Stimulated activated naive B cell treated with anti-CD40 and anti-IgM and Interleukin-4, amounts not matched to agents 10 μg/mL and 1 μg/mL and 100 μg/mL, for 72 hours (primary cell): ENCODE measurements at regions not wholly inside any gene's neighbourhood (a gene's known extent, or its start where the extent isn't known, plus 50 kb on each side); places are given as distances from the start of the nearest gene placed in this dataset.

Source experiments
- ATAC-seq, 2 donors: fragments of 150-1000 bp; cut with Tn5 transposase; replicated peaks; 2 replicates each; pipeline ENCODE4 v1.10.0; 2021; ENCODE audit warnings: moderate library complexity in 1 of 2
- DNase-seq: peaks from one replicate; pipeline ENCODE4 v3.0.0; 2021
- H3K27ac Mint-ChIP-seq: one replicate; pipeline ENCODE4 v1.8.0; 2022; ENCODE audit warnings: mild to moderate bottlenecking, mixed read lengths
- H3K27me3 Mint-ChIP-seq, 2 donors: one replicate each; pipeline ENCODE4 v1.8.0; 2022; ENCODE audit warnings: mixed read lengths in 2 of 2
- H3K36me3 Mint-ChIP-seq, 2 donors: one replicate each; pipeline ENCODE4 v1.8.0; 2022; ENCODE audit warnings: mixed read lengths in 2 of 2, mild to moderate bottlenecking in 1 of 2
- H3K4me1 Mint-ChIP-seq, 2 donors: one replicate each; pipeline ENCODE4 v1.8.0; 2022; ENCODE audit warnings: mixed read lengths in 2 of 2, mild to moderate bottlenecking in 1 of 2
- H3K4me3 Mint-ChIP-seq, 2 donors: one replicate each; pipeline ENCODE4 v1.8.0; 2022; ENCODE audit warnings: mild to moderate bottlenecking in 2 of 2, mixed read lengths in 2 of 2, moderate library complexity in 1 of 2
- H3K9me3 Mint-ChIP-seq, 2 donors: one replicate each; pipeline ENCODE4 v1.8.0; 2022; ENCODE audit warnings: mixed read lengths in 2 of 2, mild to moderate bottlenecking in 1 of 2

DNA sequence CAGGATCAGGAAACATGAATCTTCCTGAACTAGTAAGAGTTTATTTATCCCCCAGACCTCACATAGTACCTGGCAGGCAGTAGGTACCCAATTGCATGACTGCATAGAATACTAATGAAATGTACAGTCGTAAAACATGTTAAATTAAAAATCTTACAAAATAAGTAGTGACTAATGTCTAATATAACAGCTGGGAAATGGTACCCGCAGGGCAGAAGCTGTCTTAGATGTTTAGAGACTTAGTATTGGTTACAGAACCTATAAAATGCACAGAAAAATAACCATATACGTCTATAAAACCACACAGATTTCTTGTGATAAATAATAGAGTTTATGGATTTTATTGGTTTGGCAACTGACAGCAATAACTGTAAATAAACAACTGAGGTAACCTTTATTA is 139.1 kb upstream of the GMDS start:
- Mint-ChIP-seq H3K27ac (no peak overlapping the region), H3K4me1 (peaks cover 0 to 2% of the 10 kb centered on the region in 2 donors), H3K27me3 (no peaks in the 10 kb centered on the region), H3K36me3 (peaks cover 0 to 17% of the 10 kb centered on the region in 2 donors), H3K4me3 (no peak overlapping the region), H3K9me3 (peaks cover 4 to 11% of the 10 kb centered on the region in 2 donors)
- ATAC-seq (no peak), DNase-seq (no peak)

DNA sequence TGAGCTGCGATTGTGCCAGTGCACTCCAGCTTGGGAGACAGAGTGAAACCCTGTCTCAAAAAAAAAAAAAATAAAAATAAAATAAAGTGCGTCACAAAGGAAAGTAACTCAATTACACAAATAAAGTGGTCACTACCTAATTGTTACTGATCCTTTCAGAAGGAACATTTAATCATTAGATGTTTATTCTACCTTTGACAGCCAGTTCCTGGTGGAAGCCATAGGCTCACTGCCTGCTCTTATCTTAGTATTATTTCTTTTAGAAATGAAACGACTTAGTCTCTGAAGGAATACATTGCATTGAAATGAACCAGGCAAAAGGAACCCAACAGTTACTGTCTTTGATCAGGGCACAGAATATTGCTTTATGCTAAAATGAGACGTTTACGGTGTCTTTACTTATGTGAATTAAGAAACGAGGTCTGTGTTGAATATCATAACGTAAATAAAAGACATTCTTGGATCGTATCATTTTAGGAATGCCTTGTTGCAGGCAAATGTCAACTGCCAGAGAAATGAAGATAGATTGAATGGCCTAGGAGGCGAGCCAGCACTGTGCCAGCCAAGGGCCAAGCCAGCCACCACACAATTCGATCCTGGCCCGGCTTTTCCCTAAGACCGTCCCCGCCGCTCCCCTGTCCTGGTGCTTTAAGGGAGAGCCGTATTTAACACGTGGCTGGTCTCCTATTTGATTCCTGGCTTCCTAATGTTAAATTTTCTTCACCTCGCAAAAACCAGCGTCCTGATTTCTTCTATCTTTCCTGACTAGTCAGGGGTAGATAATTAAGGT is 136.7 kb upstream of the GMDS start:
- no peak for DNase-seq
- H3K36me3 Mint-ChIP-seq, result peaks cover 0 to 7% of the 10 kb centered on the region in 2 donors
- no peaks in the 10 kb centered on the region for H3K27me3 Mint-ChIP-seq
- H3K27ac Mint-ChIP-seq, result no peak overlapping the region
- no peak overlapping the region for H3K4me3 Mint-ChIP-seq
- peaks cover 3 to 6% of the 10 kb centered on the region in 2 donors for H3K4me1 Mint-ChIP-seq
- peaks cover 2 to 5% of the 10 kb centered on the region in 2 donors for H3K9me3 Mint-ChIP-seq
- no peak for ATAC-seq

DNA sequence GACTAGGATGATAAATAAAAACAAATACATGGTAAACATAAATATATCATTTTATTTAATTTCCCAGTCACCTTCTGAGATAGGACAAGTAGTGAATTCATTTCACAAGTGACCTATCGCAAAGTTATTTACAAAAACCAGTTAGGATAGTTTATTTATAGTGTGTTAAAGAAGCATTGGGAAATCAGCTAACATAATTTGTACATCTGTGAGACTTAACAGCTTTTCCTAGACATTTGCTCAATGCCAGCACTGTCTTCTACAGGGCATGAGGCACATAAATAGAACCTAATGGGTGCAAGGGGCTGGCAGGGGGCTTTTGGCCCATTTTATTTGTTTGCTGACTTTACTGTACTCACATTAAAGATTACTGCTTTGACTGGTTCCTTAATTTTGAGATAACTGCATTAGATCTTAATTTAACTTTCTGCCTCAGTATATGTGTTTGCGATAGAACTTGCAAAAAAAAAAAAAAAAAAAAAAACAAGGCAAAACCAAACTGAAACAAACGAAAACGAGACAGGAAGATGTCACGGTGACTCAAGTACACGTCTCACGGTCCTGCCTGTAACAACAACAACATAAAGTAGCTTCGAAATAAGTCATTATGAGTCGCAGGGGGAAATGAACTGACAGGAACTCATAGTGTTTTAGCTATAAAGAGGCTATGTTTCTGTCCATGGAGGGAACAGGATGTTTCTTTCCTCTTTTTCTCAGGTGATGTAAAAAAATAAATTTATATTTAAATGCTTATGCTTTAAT is 133.7 kb upstream of the GMDS start:
- DNase-seq (no peak), ATAC-seq (no peak)
- H3K27me3 Mint-ChIP-seq, result no peaks in the 10 kb centered on the region
- H3K4me1 Mint-ChIP-seq, result peaks cover 3 to 6% of the 10 kb centered on the region in 2 donors
- no peak overlapping the region for H3K4me3 Mint-ChIP-seq
- H3K27ac Mint-ChIP-seq, result no peak overlapping the region
- peaks cover 4 to 6% of the 10 kb centered on the region in 2 donors for H3K36me3 Mint-ChIP-seq
- H3K9me3 Mint-ChIP-seq, result no peaks in the 10 kb centered on the region

DNA sequence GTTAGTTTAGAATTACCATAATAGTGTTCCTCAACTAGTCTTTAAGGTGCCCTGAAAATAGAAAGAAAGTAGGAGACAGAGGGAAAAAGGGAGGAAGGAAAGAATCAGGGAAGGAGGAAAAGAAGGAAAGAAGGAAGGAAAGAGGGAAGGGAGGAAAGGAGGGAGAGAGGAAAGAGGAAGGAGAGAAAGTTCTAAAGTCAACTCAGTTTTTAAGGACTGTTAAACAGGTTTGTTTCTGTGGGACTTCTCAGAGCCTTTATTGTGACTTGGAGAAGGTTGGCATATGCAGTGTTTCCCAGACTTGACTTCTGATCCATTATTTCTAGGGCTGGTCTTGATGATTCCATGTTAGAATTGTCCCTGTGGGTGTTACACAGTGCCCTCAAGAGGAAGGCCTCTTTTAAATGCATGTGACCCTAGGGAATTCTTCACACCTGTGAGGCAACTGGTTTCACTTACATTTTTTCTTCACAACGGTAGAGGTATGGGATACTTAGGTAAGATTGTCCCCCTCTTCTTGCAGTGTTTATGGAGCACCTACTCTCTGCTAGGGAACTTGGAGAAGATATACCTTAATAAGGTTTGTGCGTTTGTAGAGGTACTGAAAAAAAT is 132.7 kb upstream of the GMDS start:
- Mint-ChIP-seq H3K27ac (no peak overlapping the region), H3K9me3 (no peaks in the 10 kb centered on the region), H3K4me1 (peaks cover 3 to 6% of the 10 kb centered on the region in 2 donors), H3K27me3 (no peaks in the 10 kb centered on the region), H3K36me3 (peaks cover 4 to 6% of the 10 kb centered on the region in 2 donors), H3K4me3 (no peak overlapping the region)
- ATAC-seq (no peak), DNase-seq (no peak)

DNA sequence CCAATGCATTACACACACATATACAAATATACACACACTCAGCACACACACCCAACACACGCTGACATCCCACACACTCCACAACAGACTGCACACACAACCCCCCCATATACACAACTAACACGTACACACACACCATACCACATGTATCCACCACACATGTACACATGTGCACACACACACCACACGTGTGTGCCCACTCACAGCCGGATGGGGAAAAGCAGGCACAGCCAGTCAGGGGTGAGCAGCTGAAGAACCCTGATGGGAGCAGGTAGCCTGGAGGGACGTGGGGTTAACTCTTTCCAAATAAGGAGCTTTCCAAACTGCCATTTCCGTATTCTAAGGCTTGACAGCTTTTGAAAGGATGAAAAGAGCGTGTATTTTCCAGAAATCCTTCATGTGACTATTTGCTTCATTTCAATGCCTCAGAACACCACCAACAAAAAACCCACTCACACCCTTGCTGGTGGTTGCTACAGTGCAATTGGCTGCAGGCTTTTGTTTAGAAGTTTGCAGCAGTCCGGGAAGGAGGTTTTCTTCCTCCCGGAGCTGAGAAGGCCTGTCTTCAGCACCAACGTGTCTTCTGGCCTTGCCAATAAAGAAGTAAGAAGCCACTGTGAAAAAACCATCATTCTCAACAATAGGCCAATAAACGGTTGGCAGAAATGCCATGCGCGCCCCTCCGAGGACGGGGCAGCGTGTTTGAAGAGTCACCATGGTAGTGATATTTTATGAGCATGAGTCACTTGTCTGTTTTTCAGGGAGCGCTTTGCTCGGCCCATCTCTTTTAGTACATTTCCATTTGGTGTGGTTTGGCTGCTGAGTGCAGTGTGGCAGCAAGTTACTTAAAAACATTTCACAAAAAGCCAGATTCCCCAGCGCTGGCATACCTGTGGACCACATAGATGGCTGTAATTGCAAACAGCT is 131.3 kb upstream of the GMDS start:
- ATAC-seq (no peak), DNase-seq (no peak)
- peaks cover 3 to 6% of the 10 kb centered on the region in 2 donors for H3K4me1 Mint-ChIP-seq
- no peaks in the 10 kb centered on the region for H3K27me3 Mint-ChIP-seq
- H3K27ac Mint-ChIP-seq, result no peak overlapping the region
- H3K36me3 Mint-ChIP-seq, result peaks cover 4 to 6% of the 10 kb centered on the region in 2 donors
- no peak overlapping the region for H3K4me3 Mint-ChIP-seq
- no peaks in the 10 kb centered on the region for H3K9me3 Mint-ChIP-seq

DNA sequence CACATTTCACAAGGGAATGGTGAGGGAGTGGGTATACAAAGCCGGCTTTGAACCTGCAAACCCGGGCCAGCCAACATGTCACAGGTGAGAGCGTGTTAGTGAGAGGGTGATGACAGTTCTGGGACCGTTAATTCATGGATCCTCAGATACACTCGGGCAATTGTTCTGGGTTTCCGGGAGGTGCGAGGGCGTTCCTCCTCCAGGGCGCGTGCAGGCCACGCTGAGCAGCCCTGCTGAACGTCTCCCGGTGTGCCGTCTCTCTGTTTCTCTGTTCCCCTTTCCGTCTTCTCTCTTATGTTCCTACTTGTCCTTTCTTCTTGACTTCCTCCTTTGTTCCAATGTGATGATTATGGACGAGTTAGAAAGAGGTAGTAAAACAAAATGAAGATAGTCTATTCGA is 130.0 kb upstream of the GMDS start:
- no peak overlapping the region for H3K4me3 Mint-ChIP-seq
- H3K9me3 Mint-ChIP-seq, result no peaks in the 10 kb centered on the region
- no peaks in the 10 kb centered on the region for H3K27me3 Mint-ChIP-seq
- no peak overlapping the region for H3K27ac Mint-ChIP-seq
- H3K4me1 Mint-ChIP-seq, result peaks cover 3 to 6% of the 10 kb centered on the region in 2 donors
- peaks cover 4 to 6% of the 10 kb centered on the region in 2 donors for H3K36me3 Mint-ChIP-seq
- no peak for ATAC-seq
- DNase-seq, result no peak

DNA sequence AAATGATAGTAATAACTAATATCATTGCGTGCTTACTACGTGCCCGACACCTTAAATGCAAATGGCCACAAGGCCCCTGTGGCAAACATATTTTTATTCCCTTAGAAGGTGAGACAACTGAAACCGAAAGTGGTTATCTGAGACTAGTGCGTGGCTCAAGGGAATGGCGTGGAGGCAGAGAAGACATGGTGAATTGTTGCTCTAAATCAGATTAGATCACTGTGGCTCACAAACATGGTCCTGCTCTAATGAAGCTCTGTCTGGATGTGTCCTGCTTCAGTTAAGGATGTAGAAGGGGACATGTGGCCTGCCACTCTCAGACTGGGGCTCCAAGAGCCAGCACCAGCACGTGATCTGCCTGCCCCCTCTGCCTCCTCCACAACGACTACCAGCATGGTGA is 124.2 kb upstream of the GMDS start:
- DNase-seq (no peak), ATAC-seq (no peak)
- no peaks in the 10 kb centered on the region for H3K36me3 Mint-ChIP-seq
- no peaks in the 10 kb centered on the region for H3K4me1 Mint-ChIP-seq
- no peak overlapping the region for H3K4me3 Mint-ChIP-seq
- H3K27ac Mint-ChIP-seq, result no peak overlapping the region
- no peaks in the 10 kb centered on the region for H3K27me3 Mint-ChIP-seq
- H3K9me3 Mint-ChIP-seq, result no peaks in the 10 kb centered on the region

DNA sequence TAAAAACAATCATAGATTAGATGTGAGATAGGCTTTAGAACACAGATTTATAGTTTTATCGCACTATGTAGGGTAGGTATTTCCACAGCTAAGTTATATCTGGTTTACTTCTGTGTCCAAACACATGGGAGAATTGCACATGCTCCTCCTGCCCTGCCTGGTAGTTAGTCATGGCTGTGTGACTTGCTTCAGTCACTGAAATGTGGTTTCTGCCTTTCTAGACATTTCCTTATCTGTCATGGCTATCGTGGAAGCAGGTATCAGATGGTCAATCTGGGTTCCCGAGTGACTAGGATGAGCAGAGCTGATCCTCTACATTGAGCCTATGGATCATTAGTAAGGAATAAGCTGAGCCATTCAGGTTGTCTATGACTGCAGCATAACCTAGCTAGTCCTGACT is 117.8 kb upstream of the GMDS start:
- Mint-ChIP-seq H3K4me1 (peaks cover 0 to 1% of the 10 kb centered on the region in 2 donors), H3K27ac (no peak overlapping the region), H3K36me3 (peaks cover 11 to 26% of the 10 kb centered on the region in 2 donors), H3K9me3 (no peaks in the 10 kb centered on the region), H3K27me3 (no peaks in the 10 kb centered on the region), H3K4me3 (no peak overlapping the region)
- ATAC-seq, result no peak
- no peak for DNase-seq

DNA sequence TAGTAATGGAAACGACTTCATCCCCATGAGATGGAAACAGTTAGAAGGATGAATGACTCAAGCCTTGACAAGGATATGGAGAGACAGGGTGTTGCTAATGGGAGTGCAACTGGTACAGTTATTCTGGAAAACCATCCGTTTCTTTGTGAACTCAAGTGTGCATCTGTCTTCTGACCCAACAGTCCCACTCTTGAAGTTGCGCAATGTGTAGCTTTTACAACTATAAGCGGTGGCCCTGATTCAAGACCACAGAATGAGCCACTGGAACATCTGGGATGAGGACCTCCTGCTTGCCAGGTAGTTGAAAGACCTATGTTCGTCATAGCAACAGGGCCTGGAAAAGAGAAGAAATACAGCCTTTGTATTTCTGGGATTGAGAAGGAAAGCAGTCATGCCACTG is 115.8 kb upstream of the GMDS start:
- H3K4me3 Mint-ChIP-seq, result no peak overlapping the region
- H3K9me3 Mint-ChIP-seq, result no peaks in the 10 kb centered on the region
- H3K36me3 Mint-ChIP-seq, result peaks cover 12 to 27% of the 10 kb centered on the region in 2 donors
- H3K4me1 Mint-ChIP-seq, result peaks cover 0 to 1% of the 10 kb centered on the region in 2 donors
- DNase-seq (no peak), ATAC-seq (no peak)
- no peaks in the 10 kb centered on the region for H3K27me3 Mint-ChIP-seq
- H3K27ac Mint-ChIP-seq, result no peak overlapping the region

DNA sequence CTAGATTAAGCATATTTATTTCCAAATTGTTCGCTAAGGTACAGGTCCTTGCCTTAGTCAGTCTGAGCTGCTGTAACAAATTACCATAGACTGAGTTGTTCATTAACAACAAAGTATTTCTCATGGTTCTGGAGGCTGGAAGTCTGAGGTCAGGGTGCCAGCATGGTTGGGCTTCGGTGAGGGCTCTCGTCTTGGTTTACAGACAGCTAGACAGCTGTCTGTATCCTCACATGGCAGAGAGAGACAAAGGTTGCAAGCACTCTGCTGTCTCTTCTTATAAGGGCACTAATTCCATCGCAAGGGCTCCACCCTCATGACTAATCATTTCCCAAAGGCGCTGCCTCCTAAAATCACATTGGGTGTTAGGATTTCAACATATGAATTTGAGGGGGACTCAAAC is 115.3 kb upstream of the GMDS start:
- Mint-ChIP-seq H3K4me1 (peaks cover 0 to 1% of the 10 kb centered on the region in 2 donors), H3K4me3 (no peak overlapping the region), H3K9me3 (no peaks in the 10 kb centered on the region), H3K36me3 (peaks cover 12 to 27% of the 10 kb centered on the region in 2 donors), H3K27ac (no peak overlapping the region), H3K27me3 (no peaks in the 10 kb centered on the region)
- no peak for DNase-seq
- ATAC-seq, result no peak

DNA sequence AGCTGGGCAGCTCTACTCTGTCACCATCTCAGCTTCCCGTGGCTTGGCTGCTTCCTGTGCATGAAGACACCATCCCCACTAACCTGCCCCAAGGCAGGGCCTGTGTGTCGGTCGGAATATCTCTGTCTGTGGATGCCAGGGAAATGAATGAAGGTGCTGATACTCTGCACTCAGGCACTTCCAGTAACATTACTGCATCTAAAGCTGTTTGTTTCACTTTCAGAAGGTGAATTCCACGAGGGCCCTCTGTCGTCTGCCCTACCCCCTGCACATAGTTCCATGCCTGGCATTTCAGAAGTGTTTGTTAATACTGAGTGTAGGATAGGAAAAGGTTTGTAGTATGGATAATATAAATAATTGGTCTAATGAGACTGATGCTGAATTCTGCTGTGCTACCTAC is 114.7 kb upstream of the GMDS start:
- Mint-ChIP-seq H3K9me3 (no peaks in the 10 kb centered on the region), H3K27ac (no peak overlapping the region), H3K36me3 (peaks cover 12 to 27% of the 10 kb centered on the region in 2 donors), H3K4me1 (peaks cover 0 to 1% of the 10 kb centered on the region in 2 donors), H3K4me3 (no peak overlapping the region), H3K27me3 (no peaks in the 10 kb centered on the region)
- no peak for ATAC-seq
- DNase-seq, result no peak

DNA sequence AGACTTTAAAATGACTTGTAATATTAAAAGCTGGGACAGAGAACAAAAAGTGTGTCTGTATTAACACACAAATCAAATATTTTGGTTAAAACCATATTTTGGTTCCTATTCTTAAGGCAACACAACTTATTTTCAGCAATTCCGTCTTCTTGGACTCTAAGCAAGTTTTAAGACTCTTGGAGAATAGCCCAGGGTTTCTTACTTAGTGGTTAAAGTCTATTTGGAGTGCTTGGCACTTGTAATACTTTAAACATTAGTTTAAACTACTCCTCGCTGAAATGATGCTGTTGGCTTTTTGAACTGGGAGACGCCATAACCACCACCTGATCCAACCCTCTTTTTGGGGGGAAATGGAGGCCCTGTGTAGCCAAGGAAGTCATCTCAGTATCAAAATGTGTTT is 109.7 kb upstream of the GMDS start:
- peaks cover 6 to 11% of the 10 kb centered on the region in 2 donors for H3K36me3 Mint-ChIP-seq
- DNase-seq, result no peak
- no peaks in the 10 kb centered on the region for H3K4me1 Mint-ChIP-seq
- no peaks in the 10 kb centered on the region for H3K9me3 Mint-ChIP-seq
- H3K4me3 Mint-ChIP-seq, result no peak overlapping the region
- no peak for ATAC-seq
- no peaks in the 10 kb centered on the region for H3K27me3 Mint-ChIP-seq
- H3K27ac Mint-ChIP-seq, result no peak overlapping the region

DNA sequence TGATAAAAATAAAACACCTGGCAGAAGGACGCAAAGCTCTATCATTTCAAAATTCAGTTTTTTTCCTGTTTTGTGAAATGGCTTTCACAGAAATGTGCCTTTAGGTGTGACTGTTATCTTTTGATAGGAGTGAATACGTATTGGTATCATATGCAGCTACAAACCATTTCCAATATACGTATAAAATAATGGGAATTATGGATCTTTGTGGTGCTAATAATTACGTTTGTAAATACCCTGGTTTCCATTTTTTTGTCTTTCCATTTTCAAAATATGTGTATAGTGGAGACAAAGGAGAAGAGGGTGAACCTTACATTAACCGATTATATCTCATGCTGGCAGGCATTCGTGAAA is 108.7 kb upstream of the GMDS start:
- no peaks in the 10 kb centered on the region for H3K27me3 Mint-ChIP-seq
- no peak for DNase-seq
- peaks cover 3 to 5% of the 10 kb centered on the region in 2 donors for H3K36me3 Mint-ChIP-seq
- no peak for ATAC-seq
- no peak overlapping the region for H3K4me3 Mint-ChIP-seq
- no peak overlapping the region for H3K27ac Mint-ChIP-seq
- no peaks in the 10 kb centered on the region for H3K4me1 Mint-ChIP-seq
- no peaks in the 10 kb centered on the region for H3K9me3 Mint-ChIP-seq
